Brain pericyte (primary cell): ENCODE measurements at regions not wholly inside any gene's neighbourhood (a gene's known extent, or its start where the extent isn't known, plus 50 kb on each side); places are given as distances from the start of the nearest gene placed in this dataset.
"Not testable (repeated sequence)": the region's sequence is repeated elsewhere in the genome, so short reads cannot be mapped to it uniquely, and the experiment has no call there.

ENCODE experiments used
- DNase-seq: peaks from one replicate; pipeline ENCODE4 v3.0.0-alpha.2; 2012; ENCODE audit warnings: low read depth, low spot score

DNA sequence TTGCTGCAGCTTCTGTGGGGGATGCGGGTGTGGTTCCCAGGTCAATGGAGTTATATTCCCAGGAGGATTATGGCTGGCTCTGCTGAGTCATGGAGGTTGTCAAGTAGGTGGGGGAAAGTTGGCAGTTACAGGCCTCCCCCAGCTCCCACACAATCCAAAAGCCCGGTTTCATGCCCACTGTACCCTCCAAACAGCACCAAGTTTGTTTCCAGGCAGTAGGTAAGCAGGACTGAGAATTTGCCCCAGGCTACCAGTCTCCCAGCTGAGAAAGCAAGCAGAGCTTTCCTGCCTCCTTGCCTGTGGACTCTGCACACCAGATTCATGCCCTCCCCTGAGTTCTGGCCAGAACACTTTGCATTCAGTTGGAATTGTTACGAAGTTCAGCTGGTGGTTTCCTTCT is 578.2 kb downstream of the MEI4 start:
- no peak for DNase-seq

DNA sequence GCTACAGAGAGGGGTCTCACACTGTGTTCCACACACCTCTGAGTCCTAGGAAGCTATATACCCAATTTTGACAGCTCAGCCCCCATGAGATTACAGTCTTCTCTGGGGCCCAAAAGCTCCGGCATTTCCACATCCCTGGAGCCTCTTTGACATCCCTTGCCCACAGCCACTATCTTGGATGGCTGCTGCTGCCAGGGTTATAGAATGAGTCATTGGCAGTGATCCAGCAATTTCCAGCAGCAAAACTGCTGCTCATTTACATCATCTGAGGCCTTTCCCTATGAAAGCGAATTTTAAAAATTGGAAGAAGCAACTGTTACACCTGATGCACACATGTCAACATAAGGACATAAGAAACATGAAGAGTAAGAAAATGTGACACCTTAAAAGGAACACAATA is 590.7 kb downstream of the MEI4 start:
- DNase-seq, result peak; percentile 26

DNA sequence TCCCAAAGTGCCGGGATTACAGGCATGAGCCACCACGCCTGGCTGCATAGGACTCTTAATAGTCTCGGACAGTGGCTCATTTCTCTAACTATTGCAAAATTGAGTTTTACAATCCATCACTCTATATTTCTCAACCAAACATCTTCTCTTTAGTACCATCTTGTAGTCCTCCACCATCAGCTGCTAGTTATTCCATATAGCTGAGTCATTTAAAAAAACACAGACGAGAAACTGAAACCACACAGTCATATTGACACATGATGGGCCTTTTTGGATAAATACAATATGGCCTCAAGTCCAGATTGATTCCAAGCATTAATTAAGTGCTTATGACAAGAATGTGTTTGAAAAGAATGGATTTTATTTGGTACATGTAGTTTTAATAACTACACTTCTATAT is 599.1 kb downstream of the MEI4 start:
- no peak for DNase-seq

DNA sequence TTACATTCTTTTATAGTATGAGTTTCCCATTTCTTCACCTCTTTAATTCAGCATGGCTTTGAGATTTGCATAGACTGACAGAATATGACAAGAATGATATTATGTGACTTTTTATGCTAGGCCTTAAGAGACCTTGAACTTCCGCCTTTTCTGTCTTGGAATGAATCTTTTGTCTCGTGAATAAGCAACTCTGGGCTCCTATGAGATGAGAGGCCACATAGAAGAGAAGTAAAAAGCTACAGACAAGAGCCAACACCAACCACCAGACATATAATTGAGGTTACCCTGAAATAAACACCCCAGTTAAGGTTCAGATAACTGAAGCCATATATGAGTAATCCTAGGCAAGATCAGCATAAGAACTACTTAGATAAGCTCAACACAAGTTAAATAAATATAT is 600.8 kb downstream of the MEI4 start:
- no peak for DNase-seq

DNA sequence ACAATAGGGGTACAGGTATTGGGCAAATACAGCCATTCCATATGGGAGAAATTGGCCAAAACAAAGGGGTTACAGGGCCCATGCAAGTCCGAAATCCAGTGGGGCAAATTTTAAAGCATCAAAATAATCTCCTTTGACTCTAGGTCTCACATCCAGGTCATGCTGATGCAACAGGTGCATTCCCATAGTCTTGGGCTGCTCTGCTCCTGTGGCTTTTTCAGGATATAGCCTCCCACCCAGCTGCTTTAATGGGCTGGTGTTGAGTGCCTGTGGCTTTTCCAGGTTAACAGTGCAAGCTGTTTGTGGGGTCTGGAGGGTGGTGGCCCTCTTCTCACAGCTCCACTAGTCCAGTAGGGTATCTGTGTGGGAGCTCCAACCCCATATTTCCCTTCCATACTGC is 607.1 kb downstream of the MEI4 start:
- DNase-seq, result no peak

DNA sequence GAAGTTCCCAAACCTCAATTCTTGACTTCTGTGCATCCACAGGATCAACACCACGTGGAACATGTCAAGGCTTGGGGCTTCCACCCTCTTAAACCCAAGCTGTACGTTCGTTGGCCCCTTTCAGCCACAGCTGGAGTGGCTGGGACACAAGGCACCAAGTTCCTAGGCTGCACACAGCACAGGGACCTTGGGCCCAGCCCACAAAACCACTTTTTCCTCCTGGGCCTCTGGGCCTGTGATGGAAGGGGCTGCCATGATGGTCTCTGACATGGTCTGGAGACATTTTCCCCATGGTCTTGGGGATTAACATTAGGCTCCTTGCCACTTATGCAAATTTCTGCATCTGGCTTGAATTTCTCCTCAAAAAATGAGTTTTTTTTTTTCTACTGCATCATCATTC is 606.9 kb upstream of the IRAK1BP1 start:
- DNase-seq, result not testable (repeated sequence)

DNA sequence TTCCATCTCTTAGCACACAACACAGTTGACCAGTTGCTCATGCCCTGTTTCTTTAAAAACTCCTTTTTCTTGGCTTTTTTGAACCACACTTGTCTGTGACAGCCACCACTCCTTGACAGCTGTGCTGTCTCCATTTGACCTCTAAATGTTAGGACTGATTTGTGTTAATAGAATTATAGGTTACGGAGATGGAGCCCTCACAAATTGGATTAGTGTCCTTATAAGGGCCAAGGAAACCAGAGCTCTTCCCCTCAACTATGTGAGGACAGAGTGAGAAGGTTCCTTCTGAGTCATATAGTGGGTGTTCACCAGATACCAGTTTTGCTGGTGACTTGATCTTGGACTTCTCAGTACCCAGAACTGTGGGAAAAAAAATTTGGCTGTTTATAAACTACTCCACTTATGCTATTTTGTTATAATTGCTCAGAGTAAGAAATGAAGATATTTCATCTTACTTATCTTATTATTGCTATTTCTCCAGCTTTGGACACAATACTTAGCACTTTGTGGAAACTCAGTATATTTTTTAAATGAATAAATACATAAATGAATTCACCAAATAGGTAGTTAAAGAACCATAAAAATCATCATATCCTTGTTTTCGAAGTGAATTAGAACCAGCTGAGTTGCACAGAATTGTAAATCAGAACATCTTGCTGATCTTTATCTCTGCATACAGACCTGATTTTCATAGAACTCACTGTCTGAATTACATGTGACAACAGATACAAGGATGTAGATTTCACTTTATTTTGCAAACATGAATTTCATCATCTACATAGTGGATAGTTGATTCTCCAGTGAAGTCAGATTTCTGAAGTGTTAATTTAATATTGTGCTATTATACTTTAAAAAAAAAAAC is 598.5 kb upstream of the IRAK1BP1 start:
- no peak for DNase-seq

DNA sequence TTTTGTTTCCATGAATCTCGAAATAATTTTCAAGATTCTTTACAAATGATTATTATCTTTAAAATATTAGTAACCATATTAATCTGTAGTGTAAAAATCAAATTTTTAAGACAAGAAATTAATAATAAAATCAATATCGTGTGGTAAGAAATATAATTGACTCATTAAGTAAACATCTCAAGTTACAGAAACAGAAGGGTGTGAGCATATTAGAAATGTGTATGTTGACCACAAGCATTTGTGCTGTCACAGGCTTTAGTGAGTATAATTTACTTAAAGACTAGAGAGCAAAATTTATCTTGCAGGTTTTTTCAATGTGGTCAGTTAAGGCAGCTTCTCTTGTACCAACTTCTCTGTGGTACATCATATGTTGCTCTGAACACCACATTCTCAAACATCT is 566.5 kb upstream of the IRAK1BP1 start:
- DNase-seq, result no peak

DNA sequence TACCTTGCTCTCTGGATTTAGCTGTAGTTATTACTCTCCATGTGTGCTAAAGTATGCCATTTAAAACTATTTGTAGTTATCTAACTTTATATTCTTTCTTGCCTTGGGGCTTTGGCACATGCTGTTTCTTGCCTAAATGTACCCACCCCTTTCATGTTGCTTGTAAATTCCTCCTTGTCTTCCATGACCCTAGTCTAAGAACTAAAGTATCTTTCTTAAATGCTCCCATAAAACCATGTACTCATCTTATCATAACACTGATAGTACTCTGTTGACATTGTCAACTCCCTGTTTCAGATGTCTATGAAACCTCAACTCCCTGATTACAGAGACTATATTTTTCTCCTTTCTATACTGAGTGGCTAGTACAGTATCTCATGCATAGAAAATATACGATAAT is 564.9 kb upstream of the IRAK1BP1 start:
- no peak for DNase-seq

DNA sequence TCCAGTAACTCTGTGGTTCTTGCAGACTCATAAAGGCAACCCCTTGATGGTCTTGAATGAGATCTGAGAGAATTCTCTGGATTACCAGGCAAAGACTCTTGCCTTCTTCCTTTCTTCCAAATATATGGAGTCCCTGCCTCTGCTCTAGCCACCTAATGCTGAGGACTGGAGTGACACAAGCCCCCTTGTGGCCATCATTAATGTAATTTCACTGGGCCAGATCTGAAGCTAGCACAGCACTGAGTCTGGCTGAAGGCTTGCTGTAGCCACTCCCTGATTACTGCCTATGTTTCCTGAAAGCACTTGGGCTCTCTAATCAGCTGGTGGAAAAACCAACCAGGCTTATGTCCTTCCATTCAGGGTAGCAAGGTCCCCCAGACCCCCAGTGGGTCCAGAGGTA is 559.3 kb upstream of the IRAK1BP1 start:
- no peak for DNase-seq

DNA sequence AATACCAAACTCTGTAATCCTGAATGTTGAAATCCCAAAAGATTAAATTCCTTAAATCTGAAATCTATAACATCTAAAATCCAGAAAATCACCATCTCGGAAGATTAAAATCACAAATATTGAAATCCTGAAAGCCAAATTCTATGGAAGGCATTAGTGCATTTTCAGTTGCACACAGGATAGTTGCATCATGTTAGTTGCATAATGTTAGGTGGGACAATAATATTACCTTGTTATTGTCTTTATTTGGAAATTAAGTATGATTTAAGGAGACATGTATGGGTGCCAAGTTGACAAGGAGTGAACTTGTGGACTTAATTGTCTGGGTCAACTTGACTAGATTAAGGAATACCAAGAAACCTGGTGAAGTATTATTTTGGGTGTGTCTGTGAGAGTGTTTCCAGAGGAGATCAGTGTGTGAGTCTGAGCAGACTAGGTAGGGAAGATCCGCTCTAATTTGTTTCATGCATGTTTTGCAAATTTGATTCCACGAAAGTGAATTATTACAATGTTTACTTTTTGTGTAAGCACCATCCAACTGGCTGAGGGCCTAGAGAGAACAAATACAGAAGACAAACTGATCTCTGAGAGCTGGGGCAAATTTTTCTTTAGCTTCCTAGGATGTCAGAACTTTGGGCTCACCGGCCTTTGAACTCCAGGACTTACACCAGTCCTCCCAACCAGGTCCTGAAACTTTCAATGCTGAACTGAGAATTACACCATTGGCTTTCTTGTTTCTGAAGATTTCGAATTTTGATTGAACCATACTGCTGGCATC is 545.1 kb upstream of the IRAK1BP1 start:
- no peak for DNase-seq

DNA sequence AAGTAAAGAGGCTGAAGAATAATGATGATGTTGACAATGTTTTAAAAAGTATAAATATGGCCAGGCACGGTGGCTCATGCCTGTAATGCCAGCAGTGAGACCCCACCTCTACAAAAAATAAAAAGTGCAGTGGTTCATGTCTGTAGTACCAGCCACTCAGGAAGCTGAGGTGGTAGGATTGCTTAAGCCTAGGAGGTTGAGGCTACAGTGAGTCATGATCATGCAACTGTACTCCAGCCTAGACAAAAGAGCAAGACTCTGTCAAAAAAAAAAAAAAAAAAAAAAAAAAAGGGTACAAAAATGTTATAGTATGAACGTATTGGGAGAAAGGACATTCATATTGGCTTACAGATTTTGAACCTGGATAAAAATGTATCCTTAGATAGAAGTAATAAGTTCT is 543.1 kb upstream of the IRAK1BP1 start:
- DNase-seq, result no peak

DNA sequence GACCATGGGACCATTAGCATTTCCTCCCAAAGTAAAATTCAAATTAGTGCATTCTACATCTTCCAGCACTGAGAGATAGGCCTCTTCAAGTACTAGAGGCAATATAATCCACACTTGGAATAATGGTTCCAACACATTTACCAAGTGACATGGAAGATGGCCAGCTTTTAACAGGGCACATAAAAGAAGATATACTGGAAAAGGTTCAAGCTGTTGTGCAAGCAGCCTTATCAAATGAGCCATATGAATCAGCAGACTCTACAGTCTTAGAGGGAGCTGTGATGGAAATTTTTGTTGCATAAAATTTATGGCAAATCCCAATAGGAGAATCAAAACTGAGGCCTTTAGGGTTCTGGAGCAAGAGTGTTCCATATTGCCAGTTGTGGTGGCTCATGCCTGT is 526.6 kb upstream of the IRAK1BP1 start:
- no peak for DNase-seq

DNA sequence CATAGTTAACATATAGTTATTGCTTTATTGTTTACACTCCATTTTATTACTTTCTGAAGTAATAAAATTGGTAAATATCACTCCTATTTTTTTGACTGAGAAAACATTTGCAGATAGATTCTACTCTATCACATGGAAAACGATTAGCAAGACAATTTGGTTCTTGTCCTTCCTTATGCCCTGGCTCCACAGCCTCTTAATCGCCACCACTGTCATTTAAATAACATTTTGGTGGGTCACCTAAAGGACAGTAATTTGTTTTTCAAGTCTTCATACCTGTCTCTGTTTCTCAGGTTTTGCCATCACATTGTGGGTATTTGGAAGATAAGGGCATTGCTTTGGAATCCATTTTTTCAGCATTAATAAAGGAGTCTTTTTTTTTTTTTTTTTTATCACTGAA is 521.5 kb upstream of the IRAK1BP1 start:
- no peak for DNase-seq

DNA sequence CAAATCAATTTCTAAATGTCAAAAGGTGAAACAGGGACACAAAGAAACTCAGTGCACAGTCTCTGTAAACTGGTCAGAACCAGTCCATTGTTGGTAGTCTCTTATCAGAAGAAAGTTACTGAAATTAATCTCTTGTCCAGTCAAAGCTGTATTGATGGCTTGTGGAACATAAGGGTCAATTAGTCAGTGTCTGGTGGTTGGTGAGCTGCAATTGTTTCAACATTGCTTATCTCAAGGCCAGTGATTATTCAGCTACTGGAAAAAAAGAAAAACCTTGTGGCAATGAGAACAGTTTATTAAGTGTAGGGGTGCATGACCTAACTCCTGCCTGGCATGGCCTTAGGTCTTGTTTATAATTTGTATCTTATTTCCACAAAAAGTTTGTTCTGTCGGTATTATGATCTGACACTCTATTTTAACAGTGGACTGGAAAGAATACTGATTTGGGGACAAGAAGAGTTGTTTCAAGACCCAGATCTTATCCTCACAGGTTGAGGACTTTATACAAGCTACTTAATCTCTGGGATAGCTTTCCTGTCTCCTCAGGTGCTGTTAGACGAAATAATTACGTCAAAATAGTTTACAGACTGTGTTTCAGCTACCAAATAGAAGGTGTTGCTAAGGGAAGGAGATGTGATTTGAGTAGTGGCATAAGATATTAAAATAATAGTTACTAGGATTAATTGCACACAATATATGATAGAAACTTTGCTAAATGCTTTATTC is 520.0 kb upstream of the IRAK1BP1 start:
- no peak for DNase-seq

DNA sequence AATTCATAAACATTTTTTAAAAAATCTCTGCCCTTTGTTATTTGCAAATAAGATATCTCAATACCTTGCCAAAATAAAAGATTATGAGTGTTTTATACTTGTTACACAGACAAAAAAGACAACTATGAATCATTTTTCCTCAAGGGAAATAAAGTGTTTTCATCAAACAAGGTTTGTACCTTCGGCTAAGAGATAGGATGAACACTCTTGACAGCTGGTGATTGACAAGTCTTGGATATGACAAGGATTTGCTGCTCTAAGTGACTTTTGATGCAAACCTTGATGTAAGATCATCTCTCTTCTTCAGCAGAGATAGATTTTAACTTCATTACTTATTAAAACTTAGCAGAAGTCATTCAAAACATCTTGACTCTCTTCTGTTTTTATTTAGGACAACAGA is 514.3 kb upstream of the IRAK1BP1 start:
- no peak for DNase-seq

DNA sequence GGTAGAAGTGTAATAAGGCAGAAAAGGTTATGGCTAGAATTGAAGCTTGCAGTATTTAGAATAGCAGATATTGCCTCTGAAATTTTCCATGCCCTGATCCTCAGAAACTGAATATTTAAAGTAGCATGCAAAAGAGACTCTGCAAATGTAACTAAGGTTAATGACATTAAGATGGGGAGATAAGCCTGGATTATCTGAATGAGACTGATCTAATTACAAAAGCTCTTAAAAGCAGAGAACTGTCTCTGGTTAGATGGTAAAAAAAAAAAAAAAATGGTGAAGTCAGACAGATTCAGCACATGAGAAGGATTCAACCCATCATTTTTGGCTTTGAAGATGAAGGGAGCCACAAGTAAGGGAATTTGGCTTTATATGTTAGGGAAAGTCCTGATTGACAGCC is 503.7 kb upstream of the IRAK1BP1 start:
- no peak for DNase-seq

DNA sequence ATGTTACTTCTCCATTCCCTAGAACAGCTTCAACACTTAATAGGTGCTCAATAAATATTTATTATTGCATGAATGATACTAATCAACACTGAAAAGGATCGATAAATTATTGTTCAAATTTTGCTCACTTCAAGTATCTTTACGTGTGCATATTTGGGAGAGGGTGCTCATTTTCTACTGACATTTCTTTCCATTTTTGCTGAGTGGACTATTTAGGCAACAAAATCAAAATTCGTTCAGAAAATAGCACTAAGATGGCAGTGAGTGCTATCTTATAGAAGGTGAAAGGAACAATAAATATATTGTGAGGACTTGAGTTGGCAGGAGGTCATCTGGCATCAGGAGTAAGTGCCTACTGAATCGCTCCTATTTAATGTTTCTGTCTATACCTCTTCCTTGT is 501.9 kb upstream of the IRAK1BP1 start:
- DNase-seq, result no peak

DNA sequence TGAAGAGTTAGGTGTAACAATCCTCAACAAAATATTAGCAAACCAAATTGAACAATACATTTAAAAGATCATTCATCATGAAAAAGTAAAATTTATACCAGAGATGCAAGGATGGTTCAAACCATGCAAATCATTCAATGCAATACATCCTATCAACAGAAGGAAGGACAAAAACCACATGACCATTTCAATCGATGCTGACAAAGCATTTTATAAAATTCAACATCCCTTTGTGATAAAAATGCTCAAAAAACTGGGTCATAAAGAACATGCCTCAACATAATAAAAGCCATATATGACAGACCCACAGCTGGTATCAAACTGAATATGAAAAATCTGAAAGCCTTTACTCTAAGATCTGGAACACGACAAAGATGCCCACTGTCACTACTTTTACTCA is 490.3 kb upstream of the IRAK1BP1 start:
- no peak for DNase-seq

DNA sequence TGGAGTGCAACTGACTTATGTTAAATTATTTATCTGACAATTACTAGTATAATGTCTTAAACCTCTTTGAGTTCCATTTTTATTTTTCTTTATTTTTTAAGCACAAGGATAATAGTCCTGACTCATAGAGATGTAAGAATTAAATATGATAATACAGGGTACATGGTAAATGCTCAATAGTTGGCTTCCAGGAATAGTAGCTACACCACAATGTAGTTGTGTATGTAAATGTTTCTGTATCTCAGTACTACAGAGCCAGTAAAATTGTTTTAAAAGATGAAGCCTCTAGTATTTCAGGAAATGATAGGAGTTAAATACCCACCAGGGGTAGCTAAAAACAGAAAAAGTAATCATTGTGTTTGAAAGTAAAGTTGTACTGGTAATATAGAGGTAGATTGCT is 487.4 kb upstream of the IRAK1BP1 start:
- DNase-seq, result no peak

DNA sequence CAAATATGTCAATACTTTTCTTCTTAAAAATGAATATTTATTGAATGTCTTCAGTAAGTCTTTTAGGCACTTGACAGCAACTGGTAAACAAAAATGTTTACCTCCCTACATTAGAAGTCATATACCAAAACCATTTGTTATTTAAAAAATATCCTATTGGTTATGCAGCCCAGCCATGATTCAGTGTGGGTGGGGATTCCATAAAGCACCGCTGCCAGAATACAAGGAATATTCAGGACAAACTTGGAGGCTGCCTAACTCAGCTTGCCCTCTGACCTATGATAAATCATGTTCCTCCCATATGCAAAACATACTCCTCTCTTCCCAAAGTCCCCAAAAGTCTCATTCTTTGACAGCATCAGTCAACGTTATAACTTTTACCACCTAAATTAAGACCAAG is 486.8 kb upstream of the IRAK1BP1 start:
- no peak for DNase-seq

DNA sequence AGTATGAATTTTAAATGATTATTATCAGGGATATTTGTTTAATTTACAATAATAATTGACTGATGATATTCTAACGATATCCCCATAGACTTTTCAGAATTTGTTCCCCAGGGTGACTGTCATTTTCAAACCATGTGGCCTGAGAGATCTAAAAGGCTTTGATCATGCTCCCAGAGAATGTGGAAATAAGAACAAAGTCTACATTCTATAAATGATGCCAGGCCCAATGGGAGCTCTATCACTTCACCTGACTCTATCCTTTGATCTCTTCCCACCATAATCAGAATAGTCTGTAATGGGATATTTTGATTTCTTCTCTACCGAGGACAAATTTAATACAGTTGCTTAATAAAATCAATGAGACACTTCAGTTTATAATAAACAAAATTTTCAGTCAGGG is 483.4 kb upstream of the IRAK1BP1 start:
- no peak for DNase-seq

DNA sequence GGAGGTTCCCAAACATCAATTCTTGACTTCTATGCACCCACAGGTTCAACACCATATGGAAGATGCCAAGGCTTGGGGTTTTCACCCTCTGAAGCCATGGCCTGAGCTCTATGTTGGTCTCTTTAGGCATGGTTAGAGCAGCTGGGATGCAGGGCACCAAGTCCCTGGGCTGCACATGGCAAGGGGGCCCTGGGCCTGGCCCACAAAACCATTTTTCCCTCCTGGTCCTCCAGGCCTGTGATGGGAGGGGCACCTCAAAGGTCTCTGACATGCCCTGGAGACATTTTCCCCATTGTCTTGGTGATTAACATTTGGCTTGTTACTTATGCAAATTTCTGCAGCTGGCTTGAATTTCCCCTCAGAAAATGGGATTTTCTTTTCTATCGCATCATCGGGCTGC is 480.5 kb upstream of the IRAK1BP1 start:
- not testable (repeated sequence) for DNase-seq
